Nephron progenitor cell (in vitro differentiated cells): ENCODE measurements at regions not wholly inside any gene's neighbourhood (a gene's known extent, or its start where the extent isn't known, plus 50 kb on each side); places are given as distances from the start of the nearest gene placed in this dataset.

Source experiments
- DNase-seq: peaks from one replicate; pipeline ENCODE4 v3.0.0; 2021
- H3K27ac Mint-ChIP-seq: 2 replicates; pipeline ENCODE4 v1.8.0; 2021; ENCODE audit warnings: mild to moderate bottlenecking, moderate library complexity, mixed read lengths
- H3K27me3 Mint-ChIP-seq: 2 replicates; pipeline ENCODE4 v1.8.0; 2021; ENCODE audit warnings: mild to moderate bottlenecking, low read depth, mixed read lengths; ENCODE audit not compliant: poor library complexity
- H3K36me3 Mint-ChIP-seq: 2 replicates; pipeline ENCODE4 v1.8.0; 2021; ENCODE audit warnings: low read depth, mixed read lengths
- H3K4me1 Mint-ChIP-seq: 2 replicates; pipeline ENCODE4 v1.8.0; 2021; ENCODE audit warnings: mixed read lengths
- H3K4me3 Mint-ChIP-seq: 2 replicates; pipeline ENCODE4 v1.8.0; 2021; ENCODE audit warnings: mild to moderate bottlenecking, moderate library complexity, mixed read lengths
- H3K9me3 Mint-ChIP-seq: 2 replicates; pipeline ENCODE4 v1.8.0; 2021; ENCODE audit warnings: mild to moderate bottlenecking, moderate library complexity, mixed read lengths
- TF ChIP-seq, protein P1 (sequence below): fragments of 200-600 bp; sonication (generic); IDR thresholded peaks from 2 replicates; pipeline ENCODE4 v1.5.0; 2021; ENCODE audit warnings: antibody characterized with exemption

DNA sequence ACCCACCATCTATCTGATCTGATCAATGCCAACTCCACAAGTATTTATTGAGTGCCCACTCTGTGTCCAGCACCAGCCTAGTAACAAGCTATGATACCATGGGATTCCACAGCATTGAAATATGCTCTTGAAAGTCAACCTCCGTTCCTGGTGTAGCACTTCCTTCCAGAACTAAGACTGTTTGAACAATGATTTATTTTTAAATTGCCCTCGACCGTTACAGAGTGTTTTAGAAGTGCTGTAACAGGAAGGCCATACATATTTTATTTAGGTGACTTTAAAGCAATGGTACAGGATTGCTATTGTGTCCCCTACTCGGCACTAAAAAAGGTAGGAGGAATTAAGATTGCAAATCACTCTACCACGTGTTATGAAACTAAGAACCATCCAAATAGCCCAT is 225.6 kb downstream of the TEX36 start:
- peaks cover 5% of the 10 kb centered on the region for H3K27me3 Mint-ChIP-seq

DNA sequence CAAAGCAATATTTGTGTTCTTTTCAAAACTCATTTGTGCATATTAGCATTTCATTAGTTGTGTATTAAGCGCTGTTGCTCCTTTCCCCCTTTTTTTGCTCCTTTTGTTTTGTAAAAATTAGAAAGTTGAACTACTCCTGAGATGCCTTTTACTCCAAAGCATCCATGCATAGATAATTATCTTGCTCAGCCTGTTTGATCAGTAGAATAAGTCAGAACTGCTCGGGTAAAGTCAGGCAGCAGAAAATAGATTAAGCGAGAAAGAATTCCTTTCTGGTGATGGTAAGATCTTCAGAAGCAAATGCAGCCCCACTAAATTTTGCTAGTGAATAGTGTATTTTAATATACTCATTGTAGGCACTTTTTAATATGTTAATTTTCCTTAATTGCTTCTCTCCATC is 227.1 kb downstream of the TEX36 start:
- H3K36me3 Mint-ChIP-seq = no peaks in the 10 kb centered on the region
- H3K27ac Mint-ChIP-seq = no peak overlapping the region
- H3K9me3 Mint-ChIP-seq = peaks cover 4% of the 10 kb centered on the region
- H3K4me1 Mint-ChIP-seq = peaks cover 23% of the 10 kb centered on the region
- TF ChIP-seq, protein P1, sequence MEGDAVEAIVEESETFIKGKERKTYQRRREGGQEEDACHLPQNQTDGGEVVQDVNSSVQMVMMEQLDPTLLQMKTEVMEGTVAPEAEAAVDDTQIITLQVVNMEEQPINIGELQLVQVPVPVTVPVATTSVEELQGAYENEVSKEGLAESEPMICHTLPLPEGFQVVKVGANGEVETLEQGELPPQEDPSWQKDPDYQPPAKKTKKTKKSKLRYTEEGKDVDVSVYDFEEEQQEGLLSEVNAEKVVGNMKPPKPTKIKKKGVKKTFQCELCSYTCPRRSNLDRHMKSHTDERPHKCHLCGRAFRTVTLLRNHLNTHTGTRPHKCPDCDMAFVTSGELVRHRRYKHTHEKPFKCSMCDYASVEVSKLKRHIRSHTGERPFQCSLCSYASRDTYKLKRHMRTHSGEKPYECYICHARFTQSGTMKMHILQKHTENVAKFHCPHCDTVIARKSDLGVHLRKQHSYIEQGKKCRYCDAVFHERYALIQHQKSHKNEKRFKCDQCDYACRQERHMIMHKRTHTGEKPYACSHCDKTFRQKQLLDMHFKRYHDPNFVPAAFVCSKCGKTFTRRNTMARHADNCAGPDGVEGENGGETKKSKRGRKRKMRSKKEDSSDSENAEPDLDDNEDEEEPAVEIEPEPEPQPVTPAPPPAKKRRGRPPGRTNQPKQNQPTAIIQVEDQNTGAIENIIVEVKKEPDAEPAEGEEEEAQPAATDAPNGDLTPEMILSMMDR = no peak
- H3K27me3 Mint-ChIP-seq = peaks cover 5% of the 10 kb centered on the region
- H3K4me3 Mint-ChIP-seq = no peak overlapping the region
- no peak for DNase-seq

More for the DNA sequence above, 225.6 kb downstream of the TEX36 start:
- Mint-ChIP-seq H3K27ac (no peak overlapping the region), H3K4me1 (peaks cover 14% of the 10 kb centered on the region), H3K36me3 (no peaks in the 10 kb centered on the region), H3K4me3 (no peak overlapping the region), H3K9me3 (peaks cover 3% of the 10 kb centered on the region)
- TF ChIP-seq, protein P1 = no peak
- DNase-seq = no peak

DNA sequence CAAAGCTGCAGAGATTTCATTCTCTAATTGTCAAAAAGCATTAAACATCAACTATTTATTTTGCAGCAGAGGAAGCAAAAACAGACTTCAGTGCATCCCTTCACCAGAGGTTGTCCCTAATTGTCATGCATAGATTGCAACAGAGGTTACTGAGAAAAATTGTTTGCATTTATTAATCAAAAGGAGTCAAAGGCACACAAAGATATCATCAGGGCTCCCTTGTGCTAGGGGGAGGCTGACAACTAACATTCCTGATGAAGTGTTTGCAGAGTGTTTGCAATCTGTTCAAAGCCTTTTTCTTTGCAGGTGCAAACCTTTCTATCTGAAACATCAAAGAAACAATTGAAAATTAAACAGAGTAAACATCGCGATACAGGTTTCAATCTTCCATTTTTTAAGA is 227.5 kb downstream of the TEX36 start:
- no peak for DNase-seq
- H3K9me3 Mint-ChIP-seq = peaks cover 4% of the 10 kb centered on the region

DNA sequence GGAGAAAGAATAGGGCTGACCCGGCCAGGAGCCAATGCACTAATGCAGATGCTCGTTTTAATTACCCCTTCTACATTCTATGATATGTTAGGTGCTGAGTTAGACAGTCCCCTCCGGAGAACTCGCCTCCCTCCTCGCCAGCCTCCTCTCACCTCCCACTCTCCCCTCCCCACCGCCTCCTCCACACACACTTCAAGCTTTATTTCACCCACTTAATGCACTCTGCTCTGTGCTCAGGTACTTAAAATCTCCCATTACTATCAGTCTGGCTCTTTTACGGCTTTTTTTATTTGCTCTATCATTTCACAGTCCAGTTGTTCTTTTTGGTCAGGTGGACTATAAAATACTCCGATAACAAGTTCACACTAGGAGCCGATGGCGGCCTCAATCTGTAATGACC is 231.6 kb downstream of the TEX36 start:
- H3K4me1 Mint-ChIP-seq = peaks cover 23% of the 10 kb centered on the region
- H3K9me3 Mint-ChIP-seq = peaks cover 4% of the 10 kb centered on the region
- DNase-seq = no peak
- TF ChIP-seq, protein P1 = no peak
- H3K4me3 Mint-ChIP-seq = no peak overlapping the region
- H3K27ac Mint-ChIP-seq = no peak overlapping the region
- no peaks in the 10 kb centered on the region for H3K36me3 Mint-ChIP-seq
- peaks cover 3% of the 10 kb centered on the region for H3K27me3 Mint-ChIP-seq

More for the DNA sequence above, 227.5 kb downstream of the TEX36 start:
- no peak overlapping the region for H3K4me3 Mint-ChIP-seq
- TF ChIP-seq, protein P1 = no peak
- peaks cover 5% of the 10 kb centered on the region for H3K27me3 Mint-ChIP-seq
- peaks cover 27% of the 10 kb centered on the region for H3K4me1 Mint-ChIP-seq
- no peaks in the 10 kb centered on the region for H3K36me3 Mint-ChIP-seq
- no peak overlapping the region for H3K27ac Mint-ChIP-seq

DNA sequence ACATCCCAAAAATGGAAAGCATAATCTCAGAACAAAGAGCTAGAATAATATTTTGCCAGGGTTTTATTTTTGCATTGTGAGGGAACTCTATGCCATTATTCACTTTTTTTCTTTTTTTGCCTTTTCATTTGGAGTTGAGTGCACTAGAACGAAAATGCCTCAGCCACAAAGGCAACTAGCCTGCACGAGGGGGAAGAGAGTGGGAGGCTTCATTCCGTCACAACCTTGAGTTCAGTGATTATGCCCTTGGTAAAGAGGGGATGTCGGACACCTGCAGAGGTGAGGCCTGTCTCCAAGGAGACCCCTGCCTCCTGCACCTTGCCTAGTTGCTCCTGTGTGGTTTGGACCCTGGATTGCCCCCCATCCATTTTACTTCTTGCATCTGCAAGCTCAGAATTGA is 232.7 kb downstream of the TEX36 start:
- Mint-ChIP-seq H3K27ac (no peak overlapping the region), H3K27me3 (peaks cover 3% of the 10 kb centered on the region), H3K4me3 (no peak overlapping the region), H3K4me1 (peaks cover 15% of the 10 kb centered on the region), H3K36me3 (no peaks in the 10 kb centered on the region), H3K9me3 (peaks cover 4% of the 10 kb centered on the region)
- TF ChIP-seq, protein P1 = no peak
- no peak for DNase-seq

DNA sequence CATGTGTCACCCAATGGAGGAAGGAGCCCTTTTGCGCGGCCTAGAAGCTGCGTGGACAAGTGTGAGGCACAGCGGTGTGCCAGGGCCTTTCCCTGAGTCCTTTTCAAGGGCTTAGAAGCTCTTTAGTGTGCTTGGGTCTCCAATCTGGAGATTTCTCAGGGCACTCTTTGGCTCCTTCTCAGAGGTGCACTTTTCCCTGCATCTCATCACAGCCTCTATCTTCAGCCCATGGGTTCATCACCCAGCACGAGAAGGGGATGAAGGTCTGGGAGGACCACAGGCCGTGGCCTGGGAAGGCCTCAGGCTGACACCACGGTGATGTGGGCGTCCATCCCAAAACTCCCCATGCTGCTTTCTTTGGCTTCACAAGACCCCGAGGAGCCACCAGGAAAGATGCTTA is 233.4 kb downstream of the TEX36 start:
- peaks cover 4% of the 10 kb centered on the region for H3K9me3 Mint-ChIP-seq
- TF ChIP-seq, protein P1 = no peak
- peaks cover 15% of the 10 kb centered on the region for H3K4me1 Mint-ChIP-seq
- H3K27ac Mint-ChIP-seq = no peak overlapping the region
- H3K27me3 Mint-ChIP-seq = peaks cover 3% of the 10 kb centered on the region
- DNase-seq = no peak
- no peaks in the 10 kb centered on the region for H3K36me3 Mint-ChIP-seq
- no peak overlapping the region for H3K4me3 Mint-ChIP-seq
